ENCODE measurements at regions not wholly inside any gene's neighbourhood (a gene's known extent, or its start where the extent isn't known, plus 50 kb on each side); places are given as distances from the start of the nearest gene placed in this dataset.

GRCh38 chr9:72467766-72468738 lies 53.4 kb upstream of the TMC1 start:
- TF ChIP-seq CTCF (IDR thresholded peaks at IDR 0.05), result no peak
- no peak for TF ChIP-seq POLR2AphosphoS5 (IDR thresholded peaks at IDR 0.05; ENCODE audit: low read depth, low read length)
- no peak for TF ChIP-seq TEAD4 (IDR thresholded peaks at IDR 0.05; ENCODE audit: borderline replicate concordance, insufficient read depth)
- TF ChIP-seq MAX (IDR thresholded peaks at IDR 0.05; ENCODE audit: low read depth), result no peak
- TF ChIP-seq USF1 (IDR thresholded peaks at IDR 0.05; ENCODE audit: borderline replicate concordance, low read depth), result no peak
- TF ChIP-seq REST (IDR thresholded peaks at IDR 0.05; ENCODE audit: low read depth, low read length), result no peak
- no peak for TF ChIP-seq JUND (IDR thresholded peaks at IDR 0.05)
- TF ChIP-seq SIN3A (IDR thresholded peaks at IDR 0.05; ENCODE audit: borderline replicate concordance, low read depth, low read length), result no peak
- TF ChIP-seq GATA2 (CRISPR knock-in tag; IDR thresholded peaks at IDR 0.05), result no peak
